Endothelial cell of umbilical vein (primary cell): ENCODE measurements at regions not wholly inside any gene's neighbourhood (a gene's known extent, or its start where the extent isn't known, plus 50 kb on each side); places are given as distances from the start of the nearest gene placed in this dataset.

Source experiments
- BruUV-seq: library from RNA; stranded (reverse); fragments of 400-500 nt; replicated peaks from 2 replicates; lab custom pipeline; 2021; lab: Mats Ljungman, UMichigan
- CTCF ChIA-PET: fragments of 300-600, 350-600 bp; sonication (Branson Sonifier 250); formaldehyde crosslinking; loops from one replicate; lab custom pipeline; 2021; ENCODE audit warnings: antibody characterized with exemption, inconsistent platforms; lab: Charles Lee
- POLR2A ChIA-PET: fragments of 300-600, 350-600 bp; sonication (Branson Sonifier 250); formaldehyde crosslinking; loops from one replicate; lab custom pipeline; 2021; ENCODE audit warnings: antibody characterized with exemption, inconsistent platforms; lab: Charles Lee
- DNase-seq: peaks from one replicate; pipeline ENCODE4 v3.0.0-alpha.2; 2011; ENCODE audit warnings: low read depth, low spot score
- FAIRE-seq: peaks from 2 replicates; lab custom pipeline; 2011; peaks lifted over from hg19 to GRCh38; lab: Jason Lieb, UNC
- H2AFZ ChIP-seq: 2 replicates; pipeline ENCODE4 v1.6.0; 2012; ENCODE audit warnings: low read depth, low read length, control low read depth, inconsistent platforms
- H3K27ac ChIP-seq: 2 replicates; pipeline ENCODE4 v1.5.1; 2011; ENCODE audit warnings: low read depth, mild to moderate bottlenecking, control low read depth, low read length, moderate library complexity; ENCODE audit not compliant: insufficient read depth
- H3K27me3 ChIP-seq, 2 experiments: 2 replicates each; pipeline versions ENCODE4 v1.6.0 to v1.6.1; 2011; ENCODE audit warnings: low read length in 2 of 2, mixed read lengths in 1 of 2; ENCODE audit not compliant: control insufficient read depth in 2 of 2, insufficient read depth in 2 of 2
- H3K36me3 ChIP-seq, 2 experiments: 2 replicates in 1 of 2; 3 replicates in 1 of 2; pipeline ENCODE4 v1.5.1; 2011; ENCODE audit warnings: low read length in 2 of 2, mild to moderate bottlenecking in 1 of 2, moderate library complexity in 1 of 2; ENCODE audit not compliant: control insufficient read depth in 2 of 2, insufficient read depth in 2 of 2; ENCODE audit errors: extremely low read depth in 1 of 2
- H3K4me1 ChIP-seq: 3 replicates; pipeline ENCODE4 v1.5.1; 2011; ENCODE audit warnings: mild to moderate bottlenecking, low read length; ENCODE audit not compliant: control insufficient read depth, insufficient read depth; ENCODE audit errors: extremely low read depth
- H3K4me2 ChIP-seq: 2 replicates; pipeline ENCODE4 v1.6.1; 2011; ENCODE audit warnings: low read length, control low read depth, mixed read lengths; ENCODE audit not compliant: insufficient read depth
- H3K4me3 ChIP-seq, 3 experiments: fragments of 200-600 bp in 1 of 3; sonication (generic), shearing (Covaris generic) in 1 of 3; replicated peaks in 1 of 3; 2 replicates each; pipeline ENCODE4 v1.5.1; 2011 to 2016; ENCODE audit warnings: control low read depth in 3 of 3, low read length in 3 of 3, mild to moderate bottlenecking in 2 of 3, inconsistent platforms in 1 of 3, low read depth in 1 of 3, moderate library complexity in 1 of 3; ENCODE audit not compliant: insufficient read depth in 1 of 3
- H3K79me2 ChIP-seq: 2 replicates; pipeline ENCODE4 v1.6.0; 2012; ENCODE audit warnings: low read length, inconsistent platforms; ENCODE audit not compliant: control insufficient read depth, insufficient read depth
- H3K9ac ChIP-seq: replicated peaks from 2 replicates; pipeline ENCODE3; 2011; ENCODE audit warnings: low read length, control low read depth; ENCODE audit not compliant: insufficient read depth; ENCODE audit errors: extremely low read depth
- H3K9me1 ChIP-seq: replicated peaks from 3 replicates; pipeline ENCODE4 v1.6.0; 2011; ENCODE audit warnings: mild to moderate bottlenecking, low read length; ENCODE audit not compliant: control insufficient read depth, insufficient read depth; ENCODE audit errors: extremely low read depth
- H3K9me3 ChIP-seq: replicated peaks from 2 replicates; pipeline ENCODE4 v1.5.1; 2012; ENCODE audit warnings: low read length, inconsistent platforms; ENCODE audit not compliant: control insufficient read depth, insufficient read depth
- H4K20me1 ChIP-seq: replicated peaks from 2 replicates; pipeline ENCODE3; 2011; ENCODE audit warnings: mild to moderate bottlenecking, low read length; ENCODE audit not compliant: control insufficient read depth, insufficient read depth; ENCODE audit errors: extremely low read depth
- EZH2 ChIP-seq: IDR thresholded peaks from 2 replicates; pipeline ENCODE4 v1.6.1; 2012; ENCODE audit warnings: borderline replicate concordance, low read depth, mild to moderate bottlenecking, moderate library complexity, low read length, inconsistent platforms; ENCODE audit not compliant: severe bottlenecking
- FOS ChIP-seq: IDR thresholded peaks from 2 replicates; pipeline ENCODE4 v1.6.1; 2011; ENCODE audit warnings: mild to moderate bottlenecking, low read length, moderate library complexity, borderline replicate concordance; ENCODE audit not compliant: insufficient read depth
- GATA2 ChIP-seq: IDR thresholded peaks from 2 replicates; pipeline ENCODE4 v1.7.0; 2011; ENCODE audit warnings: low read depth, mild to moderate bottlenecking, moderate library complexity, mixed read lengths, low read length; ENCODE audit not compliant: insufficient read length, insufficient read depth
- JUN ChIP-seq: IDR thresholded peaks from 2 replicates; pipeline ENCODE4 v1.6.1; 2011; ENCODE audit warnings: borderline replicate concordance, low read depth; ENCODE audit not compliant: insufficient read length, insufficient read depth
- MYC ChIP-seq: IDR thresholded peaks from one replicate; pipeline ENCODE4 v1.6.1; 2011; ENCODE audit warnings: mild to moderate bottlenecking, low read depth, low read length
- POLR2A ChIP-seq: IDR thresholded peaks from 2 replicates; pipeline ENCODE4 v1.6.1; 2012; ENCODE audit warnings: low read depth, mild to moderate bottlenecking, control low read depth, low read length
- POLR2AphosphoS5 ChIP-seq: IDR thresholded peaks from 2 replicates; pipeline ENCODE4 v1.6.1; 2012; ENCODE audit warnings: low read depth, mild to moderate bottlenecking, control low read depth, low read length, moderate library complexity; ENCODE audit not compliant: insufficient read depth
- dilution Hi-C: fragments of 300-500 bp; cut with MboI; formaldehyde crosslinking; loops from one replicate; pipeline ENCODE4 v1.15.0; 2019; ENCODE audit warnings: low sequenced_read_pairs; ENCODE audit not compliant: extremely low pct_ligation_motif_present
- intact Hi-C: fragments of 100-400 bp; cut with micrococcal nuclease; formaldehyde crosslinking; loops from one replicate; pipeline ENCODE4 v1.10.0; 2022
- TF ChIP-seq, protein P1 (sequence below): IDR thresholded peaks from 2 replicates; pipeline ENCODE4 v1.6.1; 2011; ENCODE audit not compliant: insufficient read depth, insufficient read length
- TF ChIP-seq, protein P2 (sequence below), 2 donors: IDR thresholded peaks; 1 replicate in 1 of 2; 2 replicates in 1 of 2; pipeline ENCODE4 v1.5.1; 2011; ENCODE audit warnings: low read length in 2 of 2, mild to moderate bottlenecking in 2 of 2, moderate library complexity in 2 of 2, control low read depth in 1 of 2, inconsistent platforms in 1 of 2, low read depth in 1 of 2; ENCODE audit not compliant: insufficient read depth in 1 of 2; ENCODE audit errors: extremely low read depth in 1 of 2

GRCh38 chr5:175219366-175219765 is 224.6 kb downstream of the DRD1 start:
- intact Hi-C loops (no loop called here), dilution Hi-C loops (no loop called here)
- DNase-seq (no peak), FAIRE-seq (no peak)
- Histone ChIP-seq H3K4me1 (no peaks in the 10 kb centered on the region), H3K9me3 (no peaks in the 10 kb centered on the region), H3K36me3 (no peaks in the 10 kb centered on the region), H4K20me1 (no peaks in the 10 kb centered on the region), H3K4me2 (no peak overlapping the region), H3K79me2 (no peaks in the 10 kb centered on the region), H3K4me3 (no peak overlapping the region), H3K27ac (no peak overlapping the region), H3K9me1 (no peaks in the 10 kb centered on the region), H3K9ac (no peak overlapping the region), H2AFZ (no peak overlapping the region), H3K27me3 (no peaks in the 10 kb centered on the region)
- TF ChIP-seq FOS (no peak), MYC (no peak), JUN (no peak), GATA2 (no peak), EZH2 (no peak), POLR2A (no peak), POLR2AphosphoS5 (no peak)
- TF ChIP-seq, protein P1, sequence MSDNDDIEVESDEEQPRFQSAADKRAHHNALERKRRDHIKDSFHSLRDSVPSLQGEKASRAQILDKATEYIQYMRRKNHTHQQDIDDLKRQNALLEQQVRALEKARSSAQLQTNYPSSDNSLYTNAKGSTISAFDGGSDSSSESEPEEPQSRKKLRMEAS, result no peak
- TF ChIP-seq, protein P2, sequence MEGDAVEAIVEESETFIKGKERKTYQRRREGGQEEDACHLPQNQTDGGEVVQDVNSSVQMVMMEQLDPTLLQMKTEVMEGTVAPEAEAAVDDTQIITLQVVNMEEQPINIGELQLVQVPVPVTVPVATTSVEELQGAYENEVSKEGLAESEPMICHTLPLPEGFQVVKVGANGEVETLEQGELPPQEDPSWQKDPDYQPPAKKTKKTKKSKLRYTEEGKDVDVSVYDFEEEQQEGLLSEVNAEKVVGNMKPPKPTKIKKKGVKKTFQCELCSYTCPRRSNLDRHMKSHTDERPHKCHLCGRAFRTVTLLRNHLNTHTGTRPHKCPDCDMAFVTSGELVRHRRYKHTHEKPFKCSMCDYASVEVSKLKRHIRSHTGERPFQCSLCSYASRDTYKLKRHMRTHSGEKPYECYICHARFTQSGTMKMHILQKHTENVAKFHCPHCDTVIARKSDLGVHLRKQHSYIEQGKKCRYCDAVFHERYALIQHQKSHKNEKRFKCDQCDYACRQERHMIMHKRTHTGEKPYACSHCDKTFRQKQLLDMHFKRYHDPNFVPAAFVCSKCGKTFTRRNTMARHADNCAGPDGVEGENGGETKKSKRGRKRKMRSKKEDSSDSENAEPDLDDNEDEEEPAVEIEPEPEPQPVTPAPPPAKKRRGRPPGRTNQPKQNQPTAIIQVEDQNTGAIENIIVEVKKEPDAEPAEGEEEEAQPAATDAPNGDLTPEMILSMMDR (IDR thresholded peaks at IDR 0.05; ENCODE audit: extremely low read depth in 1 of 2, insufficient read depth in 1 of 2, low read depth in 1 of 2, low read length in 2 of 2), result no peak
- ChIA-PET POLR2A (no interaction called here), CTCF (no interaction called here)
- BruUV-seq, result no TSS peak
